HepG2 (cell line): ENCODE measurements at regions not wholly inside any gene's neighbourhood (a gene's known extent, or its start where the extent isn't known, plus 50 kb on each side); places are given as distances from the start of the nearest gene placed in this dataset.

ENCODE experiments used
- ATAC-seq: fragments of 200-7000 bp; cut with Tn5 transposase; 3 replicates; pipeline ENCODE4 v1.9.1; 2020; ENCODE audit warnings: mild to moderate bottlenecking, moderate library complexity
- BruUV-seq: library from RNA; stranded (reverse); fragments of 400-500 nt; replicated peaks from 2 replicates; lab custom pipeline; 2021; lab: Mats Ljungman, UMichigan
- CTCF ChIA-PET: fragments of 300-600 bp; formaldehyde crosslinking; extraction: SDS; loops from one replicate; lab custom pipeline; 2021; ENCODE audit warnings: low total read pairs, inconsistent platforms, low intra/inter-chr PET ratio; lab: Yijun Ruan, JAX
- POLR2A ChIA-PET: fragments of 350-600 bp; sonication (Branson Sonifier 250); formaldehyde crosslinking; loops from one replicate; lab custom pipeline; 2020; ENCODE audit warnings: antibody characterized with exemption, inconsistent platforms; lab: Yijun Ruan, JAX
- DNase-seq: peaks from one replicate; pipeline ENCODE4 v3.0.0-alpha.2; 2015; ENCODE audit warnings: low spot score
- FAIRE-seq: peaks from 3 replicates; lab custom pipeline; 2011; peaks lifted over from hg19 to GRCh38; lab: Jason Lieb, UNC
- H2AFZ ChIP-seq: one replicate; pipeline ENCODE4 v1.6.1; 2011; ENCODE audit warnings: low read length, inconsistent platforms
- H3K27ac ChIP-seq: fragments of 300-600 bp; 3 replicates; pipeline ENCODE4 v1.8.0; 2011; ENCODE audit warnings: mixed run types, mild to moderate bottlenecking, mixed read lengths, low read length, inconsistent platforms; ENCODE audit not compliant: insufficient read depth; ENCODE audit errors: extremely low read length
- H3K27me3 ChIP-seq, 2 experiments: fragments of 200-600 bp in 1 of 2; 2 replicates in 1 of 2; 3 replicates in 1 of 2; pipeline versions ENCODE4 v1.6.0 to v1.8.0; 2011; ENCODE audit warnings: low read length in 2 of 2, mild to moderate bottlenecking in 2 of 2, moderate library complexity in 2 of 2, inconsistent platforms in 1 of 2; ENCODE audit not compliant: insufficient read depth in 2 of 2, control insufficient read depth in 1 of 2
- H3K36me3 ChIP-seq, 2 experiments: fragments of 200-600 bp in 1 of 2; replicated peaks in 1 of 2; 2 replicates in 1 of 2; 3 replicates in 1 of 2; pipeline versions ENCODE4 v1.5.1 to v1.8.0; 2011; ENCODE audit warnings: low read length in 2 of 2, inconsistent platforms in 1 of 2; ENCODE audit not compliant: insufficient read depth in 2 of 2, control insufficient read depth in 1 of 2
- H3K4me1 ChIP-seq: 2 replicates; pipeline ENCODE4 v1.5.1; 2012; ENCODE audit warnings: low read length, inconsistent platforms; ENCODE audit not compliant: insufficient read depth
- H3K4me2 ChIP-seq: 2 replicates; pipeline ENCODE4 v1.6.0; 2011; ENCODE audit warnings: low read depth, low read length, inconsistent platforms
- H3K4me3 ChIP-seq, 3 experiments: fragments of 200-600 bp in 1 of 3; sonication (generic), shearing (Covaris generic) in 1 of 3; replicated peaks in 1 of 3; 2 replicates each; pipeline ENCODE4 v1.5.1; 2011 to 2016; ENCODE audit warnings: low read length in 3 of 3, inconsistent platforms in 2 of 3, low read depth in 2 of 3, mild to moderate bottlenecking in 2 of 3, control low read depth in 1 of 3, mixed read lengths in 1 of 3; ENCODE audit not compliant: insufficient read depth in 1 of 3
- H3K79me2 ChIP-seq: one replicate; pipeline ENCODE4 v1.6.1; 2011; ENCODE audit warnings: low read length, inconsistent platforms; ENCODE audit not compliant: insufficient read depth
- H3K9ac ChIP-seq: 2 replicates; pipeline ENCODE4 v1.6.0; 2011; ENCODE audit warnings: mild to moderate bottlenecking, low read depth, low read length, inconsistent platforms; ENCODE audit not compliant: insufficient read depth
- H3K9me3 ChIP-seq: 2 replicates; pipeline ENCODE4 v1.5.1; 2012; ENCODE audit warnings: mild to moderate bottlenecking, low read length
- H4K20me1 ChIP-seq: 2 replicates; pipeline ENCODE4 v1.6.0; 2011; ENCODE audit warnings: inconsistent platforms, mild to moderate bottlenecking, low read length, moderate library complexity; ENCODE audit not compliant: insufficient read depth
- CENPT ChIP-seq: sonication (generic); formaldehyde crosslinking; IDR thresholded peaks from 2 replicates; pipeline ENCODE4 v1.8.0; 2022; ENCODE audit warnings: low read depth, mild to moderate bottlenecking, moderate library complexity, missing genetic modification reagents
- GATAD2A ChIP-seq: IDR thresholded peaks from 2 replicates; pipeline ENCODE4 v1.6.1; 2016
- KDM5A ChIP-seq: fragments of 200-600 bp; sonication (generic); IDR thresholded peaks from 2 replicates; pipeline ENCODE4 v1.7.0; 2018; ENCODE audit warnings: antibody characterized with exemption, mild to moderate bottlenecking, low read length, borderline replicate concordance
- MAFF ChIP-seq: IDR thresholded peaks from 2 replicates; pipeline ENCODE4 v1.6.1; 2011; ENCODE audit warnings: low read depth, low read length, improper control_type of control experiment
- MYC ChIP-seq: sonication (generic); formaldehyde crosslinking; IDR thresholded peaks from 2 replicates; pipeline ENCODE4 v1.9.0; 2021; ENCODE audit warnings: missing genetic modification reagents, borderline replicate concordance
- NFE2 ChIP-seq: sonication (generic); formaldehyde crosslinking; IDR thresholded peaks from 2 replicates; pipeline ENCODE4 v1.4.0; 2020; ENCODE audit warnings: missing genetic modification reagents
- NFIB ChIP-seq: sonication (generic); formaldehyde crosslinking; IDR thresholded peaks from 2 replicates; pipeline ENCODE4 v1.9.0; 2021; ENCODE audit warnings: missing genetic modification reagents, mild to moderate bottlenecking, borderline replicate concordance
- RORA ChIP-seq: sonication (generic); formaldehyde crosslinking; IDR thresholded peaks from 2 replicates; pipeline ENCODE4 v1.5.0; 2020; ENCODE audit warnings: mild to moderate bottlenecking, missing genetic modification reagents, moderate library complexity
- SP5 ChIP-seq: IDR thresholded peaks from 2 replicates; pipeline ENCODE4 v1.6.1; 2016; ENCODE audit warnings: low read depth, borderline replicate concordance
- SPEN ChIP-seq: sonication (generic); formaldehyde crosslinking; IDR thresholded peaks from 2 replicates; pipeline ENCODE4 v1.5.1; 2020; ENCODE audit warnings: low read depth, mild to moderate bottlenecking, missing genetic modification reagents
- SRY ChIP-seq: sonication (generic); formaldehyde crosslinking; IDR thresholded peaks from 2 replicates; pipeline ENCODE4 v1.8.0; 2022; ENCODE audit warnings: mild to moderate bottlenecking, missing genetic modification reagents
- U2AF2 ChIP-seq: fragments of 200-400 bp; formaldehyde crosslinking; IDR thresholded peaks from 2 replicates; pipeline ENCODE4 v1.6.1; 2017; ENCODE audit warnings: low read depth, mild to moderate bottlenecking, low read length
- ZFP37 ChIP-seq: sonication (generic); formaldehyde crosslinking; IDR thresholded peaks from 2 replicates; pipeline ENCODE4 v1.4.0; 2020; ENCODE audit warnings: missing genetic modification reagents, borderline replicate concordance
- ZFP91 ChIP-seq: sonication (generic); formaldehyde crosslinking; IDR thresholded peaks from 2 replicates; pipeline ENCODE4 v1.9.0; 2022; ENCODE audit warnings: missing genetic modification reagents, mild to moderate bottlenecking, borderline replicate concordance
- ZNF549 ChIP-seq: sonication (generic); formaldehyde crosslinking; IDR thresholded peaks from 2 replicates; pipeline ENCODE4 v1.5.0; 2020; ENCODE audit warnings: missing genetic modification reagents
- ZNF550 ChIP-seq: sonication (generic); formaldehyde crosslinking; IDR thresholded peaks from 2 replicates; pipeline ENCODE4 v1.4.0; 2020; ENCODE audit warnings: mild to moderate bottlenecking, missing genetic modification reagents, borderline replicate concordance
- ZSCAN20 ChIP-seq: sonication (generic); formaldehyde crosslinking; IDR thresholded peaks from 2 replicates; pipeline ENCODE4 v1.4.0; 2020; ENCODE audit warnings: missing genetic modification reagents, mild to moderate bottlenecking, borderline replicate concordance
- ZSCAN30 ChIP-seq: sonication (generic); formaldehyde crosslinking; IDR thresholded peaks from 2 replicates; pipeline ENCODE4 v1.5.0; 2020; ENCODE audit warnings: mild to moderate bottlenecking, missing genetic modification reagents
- WGBS: methylation state at CpG from one replicate; pipeline ENCODE4 v1.1.6; 2017; ENCODE audit warnings: low lambda C conversion rate; 5-methylcytosine and 5-hydroxymethylcytosine counted together
- in situ Hi-C: cut with HindIII; loops from 2 replicates; pipeline ENCODE4 v1.10.0; 2017; ENCODE audit warnings: low pct_unique_long_range_greater_than_20kb; ENCODE audit not compliant: extremely low pct_ligation_motif_present
- intact Hi-C: fragments of 100-400 bp; cut with micrococcal nuclease; formaldehyde crosslinking; loops from one replicate; pipeline ENCODE4 v1.10.0; 2022; ENCODE audit not compliant: unreplicated experiment

GRCh38 chrX:13152518-13153185 lies 108.2 kb upstream of the FAM9C start:
- ChIA-PET CTCF (no interaction called here), POLR2A (no interaction called here)
- Histone ChIP-seq H3K27ac (no peak overlapping the region), H3K4me2 (no peak overlapping the region), H4K20me1 (no peaks in the 10 kb centered on the region), H3K9me3 (no peaks in the 10 kb centered on the region), H3K36me3 (no peaks in the 10 kb centered on the region), H3K4me1 (no peaks in the 10 kb centered on the region), H3K4me3 (no peak overlapping the region), H3K9ac (no peak overlapping the region), H3K27me3 (no peaks in the 10 kb centered on the region), H3K79me2 (no peaks in the 10 kb centered on the region), H2AFZ (no peak overlapping the region)
- no TSS peak for BruUV-seq
- DNase-seq: no peak
- 62% methylated on average over 5 of the region's 7 CpGs for WGBS
- no peak for FAIRE-seq
- intact Hi-C loops (no loop called here), in situ Hi-C loops (no loop called here)
- TF ChIP-seq NFIB (CRISPR knock-in tag) (no peak), MAFF (no peak), RORA (CRISPR knock-in tag) (no peak), ZNF549 (no peak), ZSCAN30 (CRISPR knock-in tag) (no peak), SP5 (CRISPR knock-in tag) (no peak), ZFP91 (no peak), ZFP37 (CRISPR knock-in tag) (no peak), ZSCAN20 (CRISPR knock-in tag) (no peak), KDM5A (no peak), SPEN (CRISPR knock-in tag) (no peak), MYC (CRISPR knock-in tag) (no peak), NFE2 (CRISPR knock-in tag) (no peak), U2AF2 (no peak), GATAD2A (CRISPR knock-in tag) (no peak), SRY (CRISPR knock-in tag) (no peak), CENPT (CRISPR knock-in tag) (no peak), ZNF550 (CRISPR knock-in tag) (no peak)
- ATAC-seq: no peak
